ENCODE measurements at regions not wholly inside any gene's neighbourhood (a gene's known extent, or its start where the extent isn't known, plus 50 kb on each side); places are given as distances from the start of the nearest gene placed in this dataset.
"Not testable (repeated sequence)": the region's sequence is repeated elsewhere in the genome, so short reads cannot be mapped to it uniquely, and the experiment has no call there.

DNA sequence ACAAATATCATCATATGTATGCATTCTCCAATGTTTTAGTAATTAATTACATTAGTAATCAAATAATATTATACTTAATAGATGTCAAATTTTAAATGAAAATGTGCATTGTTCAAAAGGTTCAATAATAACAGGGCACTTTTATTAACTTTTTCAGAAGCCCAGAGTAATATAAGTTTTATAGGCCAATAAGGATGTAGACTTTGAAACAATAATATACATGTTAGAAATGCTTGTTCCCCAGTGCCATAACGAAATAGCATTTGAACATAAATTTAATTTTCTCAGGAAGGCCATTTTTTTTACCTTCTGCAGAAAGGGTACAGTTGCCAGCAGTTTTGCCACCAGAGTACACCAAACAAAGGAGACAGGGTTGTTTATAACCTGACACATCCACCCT lies 1133.9 kb upstream of the LRRTM3 start:
- Mint-ChIP-seq H3K36me3 (no peaks in the 10 kb centered on the region), H3K4me3 (no peak overlapping the region), H3K9me3 (no peaks in the 10 kb centered on the region), H3K4me1 (no peaks in the 10 kb centered on the region), H3K27ac (no peak overlapping the region), H3K27me3 (ENCODE audit: low read depth) (no peaks in the 10 kb centered on the region)
- TF ChIP-seq, protein P1, sequence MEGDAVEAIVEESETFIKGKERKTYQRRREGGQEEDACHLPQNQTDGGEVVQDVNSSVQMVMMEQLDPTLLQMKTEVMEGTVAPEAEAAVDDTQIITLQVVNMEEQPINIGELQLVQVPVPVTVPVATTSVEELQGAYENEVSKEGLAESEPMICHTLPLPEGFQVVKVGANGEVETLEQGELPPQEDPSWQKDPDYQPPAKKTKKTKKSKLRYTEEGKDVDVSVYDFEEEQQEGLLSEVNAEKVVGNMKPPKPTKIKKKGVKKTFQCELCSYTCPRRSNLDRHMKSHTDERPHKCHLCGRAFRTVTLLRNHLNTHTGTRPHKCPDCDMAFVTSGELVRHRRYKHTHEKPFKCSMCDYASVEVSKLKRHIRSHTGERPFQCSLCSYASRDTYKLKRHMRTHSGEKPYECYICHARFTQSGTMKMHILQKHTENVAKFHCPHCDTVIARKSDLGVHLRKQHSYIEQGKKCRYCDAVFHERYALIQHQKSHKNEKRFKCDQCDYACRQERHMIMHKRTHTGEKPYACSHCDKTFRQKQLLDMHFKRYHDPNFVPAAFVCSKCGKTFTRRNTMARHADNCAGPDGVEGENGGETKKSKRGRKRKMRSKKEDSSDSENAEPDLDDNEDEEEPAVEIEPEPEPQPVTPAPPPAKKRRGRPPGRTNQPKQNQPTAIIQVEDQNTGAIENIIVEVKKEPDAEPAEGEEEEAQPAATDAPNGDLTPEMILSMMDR (IDR thresholded peaks at IDR 0.05; ENCODE audit: unreplicated experiment): no peak
- no peak for DNase-seq (ENCODE audit: low spot score in 2 of 2, unreplicated experiment in 2 of 2)

DNA sequence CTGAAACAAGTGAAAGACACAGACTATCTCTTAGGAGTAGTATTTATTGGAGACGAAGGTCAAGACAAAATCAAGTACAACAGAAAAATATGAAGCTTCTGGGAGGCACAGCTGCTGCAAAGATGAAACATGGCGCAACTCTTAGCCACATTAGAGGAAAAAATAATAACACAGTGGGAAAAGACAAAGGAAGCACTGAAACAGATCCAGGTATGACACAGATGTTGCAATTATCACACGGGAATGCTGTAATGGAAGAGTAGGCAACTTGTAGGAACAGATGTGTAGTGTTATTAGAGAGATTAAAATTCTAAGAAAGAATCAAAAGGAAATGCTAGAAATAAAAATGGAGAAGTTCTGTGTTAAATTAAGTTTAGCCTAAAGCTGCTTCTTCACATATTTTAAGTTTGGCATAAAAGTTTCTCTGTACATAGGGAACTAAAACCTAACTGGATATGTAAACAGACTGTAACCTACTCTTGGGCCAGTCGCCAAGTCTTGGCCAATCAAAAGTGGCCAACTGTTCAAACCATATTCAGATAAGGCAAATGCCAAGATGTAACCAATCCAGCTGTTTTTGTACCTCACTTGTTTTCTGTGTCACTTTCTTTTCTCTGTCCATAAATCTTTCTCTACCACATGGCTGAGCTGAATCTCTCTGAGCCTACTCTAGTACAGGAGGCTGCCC lies 1132.0 kb upstream of the LRRTM3 start:
- DNase-seq (ENCODE audit: low spot score in 2 of 2, unreplicated experiment in 2 of 2): no peak
- Mint-ChIP-seq H3K27me3 (ENCODE audit: low read depth) (no peaks in the 10 kb centered on the region), H3K27ac (no peak overlapping the region), H3K4me1 (no peaks in the 10 kb centered on the region), H3K36me3 (no peaks in the 10 kb centered on the region), H3K4me3 (no peak overlapping the region), H3K9me3 (no peaks in the 10 kb centered on the region)
- TF ChIP-seq, protein P1 (IDR thresholded peaks at IDR 0.05; ENCODE audit: unreplicated experiment): no peak

DNA sequence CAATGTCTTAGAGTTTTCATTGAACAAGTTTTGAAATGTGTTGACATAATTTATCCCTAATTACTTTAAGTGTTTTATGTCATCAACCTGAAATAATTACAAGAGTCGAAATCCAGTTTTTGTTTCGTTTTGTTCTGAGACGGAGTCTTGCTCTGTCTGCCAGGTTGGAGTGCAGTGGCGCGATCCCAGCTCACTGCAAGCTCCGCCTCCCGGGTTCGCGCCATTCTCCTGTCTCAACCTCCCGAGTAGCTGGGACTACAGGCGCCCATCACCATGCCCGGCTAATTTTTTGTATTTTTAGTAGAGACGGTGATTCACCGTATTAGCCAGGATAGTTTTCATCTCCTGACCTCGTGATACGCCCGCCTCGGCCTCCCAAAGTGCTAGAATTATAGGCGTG lies 1131.0 kb upstream of the LRRTM3 start:
- H3K4me3 Mint-ChIP-seq; H3K9me3 Mint-ChIP-seq; H3K36me3 Mint-ChIP-seq; H3K27ac Mint-ChIP-seq; H3K4me1 Mint-ChIP-seq; DNase-seq (ENCODE audit: low spot score in 2 of 2, unreplicated experiment in 2 of 2); H3K27me3 Mint-ChIP-seq (ENCODE audit: low read depth): not testable (repeated sequence)

DNA sequence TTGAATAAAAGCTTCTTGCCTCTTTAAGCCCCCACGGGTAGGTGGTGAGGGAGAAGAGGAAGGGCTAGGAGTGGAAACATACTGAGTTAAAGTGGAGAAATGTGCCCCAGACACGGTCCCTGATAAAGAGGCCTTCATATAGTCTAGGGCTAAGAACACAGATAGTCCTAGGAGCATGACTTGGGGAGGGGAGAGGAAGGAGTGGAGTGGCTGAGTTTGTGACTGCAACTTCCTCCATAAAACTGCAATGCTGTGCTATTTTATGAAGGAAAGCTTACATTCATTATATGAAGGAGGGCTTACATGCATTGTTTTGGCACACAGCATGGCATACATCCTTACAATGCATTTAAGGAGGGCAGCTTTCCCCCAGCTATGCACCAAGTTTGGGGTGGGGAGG lies 1129.4 kb upstream of the LRRTM3 start:
- Mint-ChIP-seq H3K9me3 (no peaks in the 10 kb centered on the region), H3K27me3 (ENCODE audit: low read depth) (no peaks in the 10 kb centered on the region), H3K4me1 (no peaks in the 10 kb centered on the region), H3K36me3 (no peaks in the 10 kb centered on the region), H3K27ac (no peak overlapping the region), H3K4me3 (no peak overlapping the region)
- DNase-seq (ENCODE audit: low spot score in 2 of 2, unreplicated experiment in 2 of 2): no peak
- TF ChIP-seq, protein P1 (IDR thresholded peaks at IDR 0.05; ENCODE audit: unreplicated experiment): no peak

DNA sequence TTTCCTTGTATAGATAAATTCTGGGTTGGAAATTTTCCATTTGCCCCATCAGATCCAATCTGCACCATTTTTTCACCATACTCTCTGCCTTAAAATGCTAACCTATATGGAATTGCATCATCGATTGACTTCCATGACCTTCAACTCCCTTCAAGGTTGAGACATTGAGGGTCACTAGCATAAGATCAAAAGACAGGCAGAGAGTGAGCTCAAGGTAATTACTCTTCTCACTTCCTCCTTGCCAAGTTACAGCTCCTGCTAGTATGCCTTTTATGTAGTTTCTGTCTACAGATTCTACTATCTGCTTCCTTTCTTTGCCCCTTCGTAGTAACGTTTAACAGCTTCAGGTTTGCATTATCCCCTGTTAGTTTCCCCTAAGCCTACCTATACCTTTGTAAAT lies 1127.7 kb upstream of the LRRTM3 start:
- Mint-ChIP-seq H3K9me3 (no peaks in the 10 kb centered on the region), H3K27me3 (ENCODE audit: low read depth) (no peaks in the 10 kb centered on the region), H3K36me3 (no peaks in the 10 kb centered on the region), H3K4me3 (no peak overlapping the region), H3K4me1 (no peaks in the 10 kb centered on the region), H3K27ac (no peak overlapping the region)
- TF ChIP-seq, protein P1 (IDR thresholded peaks at IDR 0.05; ENCODE audit: unreplicated experiment): no peak
- no peak for DNase-seq (ENCODE audit: low spot score in 2 of 2, unreplicated experiment in 2 of 2)

DNA sequence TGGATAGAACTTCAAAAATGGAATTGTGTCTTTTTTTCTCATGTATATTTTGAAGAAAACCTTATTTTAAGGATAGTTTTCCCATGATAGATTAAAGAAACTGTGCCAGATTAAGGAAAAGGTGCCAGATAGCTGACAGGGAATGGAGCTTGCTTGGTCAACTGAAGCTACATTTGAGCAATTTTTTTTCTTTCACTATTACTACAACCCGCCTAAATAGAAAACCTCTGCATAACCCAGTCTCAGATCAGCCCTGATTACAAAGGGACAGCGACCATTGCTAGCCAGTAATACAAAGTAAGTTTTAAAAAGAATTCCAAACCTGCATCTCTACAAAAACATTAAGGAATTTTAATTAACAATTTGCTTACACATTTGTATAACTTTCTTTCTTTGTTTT lies 1123.4 kb upstream of the LRRTM3 start:
- Mint-ChIP-seq H3K36me3 (no peaks in the 10 kb centered on the region), H3K27ac (no peak overlapping the region), H3K4me1 (peaks cover 10% of the 10 kb centered on the region), H3K27me3 (ENCODE audit: low read depth) (no peaks in the 10 kb centered on the region), H3K4me3 (no peak overlapping the region), H3K9me3 (no peaks in the 10 kb centered on the region)
- TF ChIP-seq, protein P1 (IDR thresholded peaks at IDR 0.05; ENCODE audit: unreplicated experiment): no peak
- no peak for DNase-seq (ENCODE audit: low spot score in 2 of 2, unreplicated experiment in 2 of 2)

All from mesothelial cell of epicardium (in vitro differentiated cells).